ENCODE measurements at regions not wholly inside any gene's neighbourhood (a gene's known extent, or its start where the extent isn't known, plus 50 kb on each side); places are given as distances from the start of the nearest gene placed in this dataset.

DNA sequence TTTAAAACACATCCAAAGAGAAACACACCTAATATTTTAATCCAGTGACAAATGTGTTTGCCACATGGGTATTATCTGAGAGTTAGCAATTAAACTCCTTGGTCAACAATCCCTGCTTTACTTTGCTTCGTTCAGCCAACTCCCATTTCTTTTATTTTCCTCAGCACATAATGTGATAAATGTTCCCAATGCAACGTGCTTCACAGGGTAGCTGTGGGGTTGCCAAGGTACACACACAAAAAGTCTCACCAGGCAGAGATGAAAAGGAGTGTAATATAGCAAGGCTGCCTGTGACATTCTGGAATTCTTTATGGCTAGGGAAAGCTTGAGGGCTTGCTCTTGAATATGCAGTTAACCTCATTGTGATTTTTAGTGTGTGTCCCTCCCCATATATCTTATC, 208.0 kb upstream of the DIO2 start:
- TF ChIP-seq, protein P1, sequence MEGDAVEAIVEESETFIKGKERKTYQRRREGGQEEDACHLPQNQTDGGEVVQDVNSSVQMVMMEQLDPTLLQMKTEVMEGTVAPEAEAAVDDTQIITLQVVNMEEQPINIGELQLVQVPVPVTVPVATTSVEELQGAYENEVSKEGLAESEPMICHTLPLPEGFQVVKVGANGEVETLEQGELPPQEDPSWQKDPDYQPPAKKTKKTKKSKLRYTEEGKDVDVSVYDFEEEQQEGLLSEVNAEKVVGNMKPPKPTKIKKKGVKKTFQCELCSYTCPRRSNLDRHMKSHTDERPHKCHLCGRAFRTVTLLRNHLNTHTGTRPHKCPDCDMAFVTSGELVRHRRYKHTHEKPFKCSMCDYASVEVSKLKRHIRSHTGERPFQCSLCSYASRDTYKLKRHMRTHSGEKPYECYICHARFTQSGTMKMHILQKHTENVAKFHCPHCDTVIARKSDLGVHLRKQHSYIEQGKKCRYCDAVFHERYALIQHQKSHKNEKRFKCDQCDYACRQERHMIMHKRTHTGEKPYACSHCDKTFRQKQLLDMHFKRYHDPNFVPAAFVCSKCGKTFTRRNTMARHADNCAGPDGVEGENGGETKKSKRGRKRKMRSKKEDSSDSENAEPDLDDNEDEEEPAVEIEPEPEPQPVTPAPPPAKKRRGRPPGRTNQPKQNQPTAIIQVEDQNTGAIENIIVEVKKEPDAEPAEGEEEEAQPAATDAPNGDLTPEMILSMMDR (IDR thresholded peaks at IDR 0.05; ENCODE audit: insufficient read depth, low read length, poor library complexity, severe bottlenecking) = no peak
- no peak for TF ChIP-seq EZH2phosphoT487 (conservative IDR thresholded peaks at IDR 0.05; ENCODE audit: low read length)
